DOHH2 (cell line): ENCODE measurements at regions not wholly inside any gene's neighbourhood (a gene's known extent, or its start where the extent isn't known, plus 50 kb on each side); places are given as distances from the start of the nearest gene placed in this dataset.
"Not testable (repeated sequence)": the region's sequence is repeated elsewhere in the genome, so short reads cannot be mapped to it uniquely, and the experiment has no call there.

Experiments
- H3F3A ChIP-seq: fragments of 200-600 bp; sonication (generic), shearing (Covaris generic); 2 replicates; pipeline ENCODE4 v1.6.0; 2016; ENCODE audit warnings: antibody characterized with exemption, mild to moderate bottlenecking; ENCODE audit not compliant: control insufficient read depth, insufficient read depth
- H3K27ac ChIP-seq: fragments of 200-600 bp; sonication (generic); 2 replicates; pipeline ENCODE4 v1.5.1; 2014; ENCODE audit warnings: low read depth, mild to moderate bottlenecking, low read length, moderate library complexity
- H3K27me3 ChIP-seq: fragments of 200-600 bp; sonication (generic); 2 replicates; pipeline ENCODE4 v1.6.1; 2014; ENCODE audit warnings: mild to moderate bottlenecking, low read length, mixed read lengths; ENCODE audit not compliant: control insufficient read depth
- H3K36me3 ChIP-seq: fragments of 200-600 bp; sonication (generic); 2 replicates; pipeline ENCODE4 v1.6.1; 2014; ENCODE audit warnings: mild to moderate bottlenecking, low read length, moderate library complexity, mixed read lengths; ENCODE audit not compliant: control insufficient read depth
- H3K4me1 ChIP-seq: fragments of 200-600 bp; sonication (generic); 2 replicates; pipeline ENCODE4 v1.6.1; 2014; ENCODE audit warnings: mild to moderate bottlenecking, low read length, mixed read lengths; ENCODE audit not compliant: control insufficient read depth
- H3K4me2 ChIP-seq: fragments of 200-600 bp; sonication (generic); 2 replicates; pipeline ENCODE4 v1.6.0; 2014; ENCODE audit warnings: mild to moderate bottlenecking, low read length, moderate library complexity
- H3K4me3 ChIP-seq: fragments of 200-600 bp; sonication (generic); 2 replicates; pipeline ENCODE4 v1.5.1; 2014; ENCODE audit warnings: mild to moderate bottlenecking, low read length, mixed read lengths
- H3K79me2 ChIP-seq: fragments of 200-600 bp; sonication (generic); 2 replicates; pipeline ENCODE4 v1.6.1; 2014; ENCODE audit warnings: mild to moderate bottlenecking, low read length, mixed read lengths; ENCODE audit not compliant: control insufficient read depth
- H3K9me2 ChIP-seq: fragments of 200-600 bp; sonication (generic); replicated peaks from 2 replicates; pipeline ENCODE4 v1.6.1; 2014; ENCODE audit warnings: mild to moderate bottlenecking, low read length, mixed read lengths; ENCODE audit not compliant: control insufficient read depth
- H3K9me3 ChIP-seq: fragments of 200-600 bp; sonication (generic); 2 replicates; pipeline ENCODE4 v1.6.1; 2014; ENCODE audit warnings: antibody characterized with exemption, low read length, mixed read lengths; ENCODE audit not compliant: control insufficient read depth, insufficient read depth
- H4K20me1 ChIP-seq: fragments of 200-600 bp; sonication (generic); 2 replicates; pipeline ENCODE4 v1.6.0; 2014; ENCODE audit warnings: low read depth, mild to moderate bottlenecking, antibody characterized with exemption, low read length, moderate library complexity; ENCODE audit not compliant: control insufficient read depth, insufficient read depth
- EZH2phosphoT487 ChIP-seq: fragments of 200-600 bp; sonication (generic); IDR thresholded peaks from 2 replicates; pipeline ENCODE4 v1.6.1; 2017; ENCODE audit warnings: borderline replicate concordance, mild to moderate bottlenecking, antibody characterized with exemption, low read length, moderate library complexity, mixed read lengths
- TF ChIP-seq, protein P1 (sequence below): fragments of 200-600 bp; sonication (generic); IDR thresholded peaks from one replicate; pipeline ENCODE4 v1.5.1; 2014; ENCODE audit warnings: antibody characterized with exemption, mild to moderate bottlenecking, low read depth, low read length; ENCODE audit not compliant: poor library complexity, severe bottlenecking

GRCh38 chr2:90079374-90079773 is 1387.9 kb downstream of the RPIA start:
- H3K9me3 ChIP-seq = no peaks in the 10 kb centered on the region
- H3F3A ChIP-seq = no peaks in the 10 kb centered on the region
- peaks cover 13% of the 10 kb centered on the region for H3K4me1 ChIP-seq
- TF ChIP-seq, protein P1, sequence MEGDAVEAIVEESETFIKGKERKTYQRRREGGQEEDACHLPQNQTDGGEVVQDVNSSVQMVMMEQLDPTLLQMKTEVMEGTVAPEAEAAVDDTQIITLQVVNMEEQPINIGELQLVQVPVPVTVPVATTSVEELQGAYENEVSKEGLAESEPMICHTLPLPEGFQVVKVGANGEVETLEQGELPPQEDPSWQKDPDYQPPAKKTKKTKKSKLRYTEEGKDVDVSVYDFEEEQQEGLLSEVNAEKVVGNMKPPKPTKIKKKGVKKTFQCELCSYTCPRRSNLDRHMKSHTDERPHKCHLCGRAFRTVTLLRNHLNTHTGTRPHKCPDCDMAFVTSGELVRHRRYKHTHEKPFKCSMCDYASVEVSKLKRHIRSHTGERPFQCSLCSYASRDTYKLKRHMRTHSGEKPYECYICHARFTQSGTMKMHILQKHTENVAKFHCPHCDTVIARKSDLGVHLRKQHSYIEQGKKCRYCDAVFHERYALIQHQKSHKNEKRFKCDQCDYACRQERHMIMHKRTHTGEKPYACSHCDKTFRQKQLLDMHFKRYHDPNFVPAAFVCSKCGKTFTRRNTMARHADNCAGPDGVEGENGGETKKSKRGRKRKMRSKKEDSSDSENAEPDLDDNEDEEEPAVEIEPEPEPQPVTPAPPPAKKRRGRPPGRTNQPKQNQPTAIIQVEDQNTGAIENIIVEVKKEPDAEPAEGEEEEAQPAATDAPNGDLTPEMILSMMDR = no peak
- no peak for TF ChIP-seq EZH2phosphoT487
- H3K27me3 ChIP-seq = no peaks in the 10 kb centered on the region
- no peaks in the 10 kb centered on the region for H4K20me1 ChIP-seq
- no peak overlapping the region for H3K4me3 ChIP-seq
- no peak overlapping the region for H3K4me2 ChIP-seq
- H3K9me2 ChIP-seq = no peaks in the 10 kb centered on the region
- H3K27ac ChIP-seq = no peak overlapping the region
- no peaks in the 10 kb centered on the region for H3K79me2 ChIP-seq
- H3K36me3 ChIP-seq = no peaks in the 10 kb centered on the region

- H3F3A ChIP-seq, H3K27ac ChIP-seq, H3K79me2 ChIP-seq, H3K9me2 ChIP-seq, H3K4me1 ChIP-seq, H3K9me3 ChIP-seq, H3K36me3 ChIP-seq, H3K4me2 ChIP-seq, H4K20me1 ChIP-seq, H3K4me3 ChIP-seq, H3K27me3 ChIP-seq: not testable (repeated sequence)
- TF ChIP-seq, protein P1 = peak; percentile 32
Observed at GRCh38 chr2:90087792-90088191, 1396.3 kb downstream of the RPIA start.

GRCh38 chr2:90093571-90094270 is 1402.2 kb downstream of the RPIA start:
- H3K36me3 ChIP-seq, H3K4me2 ChIP-seq, H3K9me3 ChIP-seq, H4K20me1 ChIP-seq, H3K27ac ChIP-seq, H3K27me3 ChIP-seq, H3K4me3 ChIP-seq, H3F3A ChIP-seq, H3K4me1 ChIP-seq, H3K9me2 ChIP-seq, H3K79me2 ChIP-seq: not testable (repeated sequence)

DNA sequence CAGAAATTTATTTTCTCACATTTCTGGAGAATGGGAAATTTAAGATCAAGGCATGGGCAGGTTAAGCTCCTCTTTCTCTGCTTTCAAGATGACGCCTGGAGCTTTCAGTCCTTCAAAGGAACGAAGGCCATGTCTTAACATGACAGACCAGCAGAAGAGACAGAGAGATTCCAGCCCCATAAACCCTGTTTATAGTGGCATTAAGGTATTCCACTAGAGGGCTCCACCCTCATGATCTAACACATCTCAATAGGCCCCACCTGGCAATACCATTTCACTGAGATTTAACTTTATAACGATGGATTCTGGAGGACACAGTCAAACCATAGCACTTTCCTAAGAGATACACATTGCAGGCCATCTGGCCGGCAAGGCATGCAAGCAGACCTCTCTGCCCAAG is 1406.1 kb downstream of the RPIA start:
- not testable (repeated sequence) for H3F3A ChIP-seq, H3K4me1 ChIP-seq, H3K9me3 ChIP-seq, H4K20me1 ChIP-seq, H3K9me2 ChIP-seq, H3K27ac ChIP-seq, H3K4me3 ChIP-seq, H3K4me2 ChIP-seq, H3K36me3 ChIP-seq, H3K27me3 ChIP-seq, H3K79me2 ChIP-seq

- H3K9me2 ChIP-seq, H3K36me3 ChIP-seq, H3K4me2 ChIP-seq, H3K9me3 ChIP-seq, H3K27ac ChIP-seq, H3K4me3 ChIP-seq, H3K79me2 ChIP-seq, H3K4me1 ChIP-seq, H4K20me1 ChIP-seq, H3F3A ChIP-seq, H3K27me3 ChIP-seq: not testable (repeated sequence)
Observed at GRCh38 chr2:90105142-90105541, 1413.7 kb downstream of the RPIA start.

DNA sequence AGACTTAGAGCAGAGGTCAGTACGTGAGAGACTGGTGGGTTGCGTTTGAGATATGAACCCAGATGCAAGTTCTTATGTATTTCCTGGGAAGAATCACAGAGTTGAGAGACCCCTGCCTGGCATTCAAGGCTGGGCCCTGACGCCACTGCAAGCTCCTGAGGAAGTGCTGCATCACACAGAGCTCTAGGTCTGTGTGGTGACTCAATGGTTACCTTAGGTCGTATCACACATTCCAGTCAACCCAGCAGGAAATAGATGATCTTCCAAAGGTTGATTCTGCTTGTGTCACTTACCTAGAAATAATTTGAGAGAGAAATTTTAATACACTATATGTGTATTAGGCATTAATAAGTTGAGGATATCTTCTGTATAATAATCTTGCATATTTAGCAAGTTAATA is 1431.9 kb downstream of the RPIA start:
- not testable (repeated sequence) for H3K4me3 ChIP-seq, H3K79me2 ChIP-seq, H3K36me3 ChIP-seq, H3K27ac ChIP-seq, H4K20me1 ChIP-seq, H3K4me2 ChIP-seq, H3K4me1 ChIP-seq, H3F3A ChIP-seq, H3K9me3 ChIP-seq, H3K9me2 ChIP-seq, H3K27me3 ChIP-seq

DNA sequence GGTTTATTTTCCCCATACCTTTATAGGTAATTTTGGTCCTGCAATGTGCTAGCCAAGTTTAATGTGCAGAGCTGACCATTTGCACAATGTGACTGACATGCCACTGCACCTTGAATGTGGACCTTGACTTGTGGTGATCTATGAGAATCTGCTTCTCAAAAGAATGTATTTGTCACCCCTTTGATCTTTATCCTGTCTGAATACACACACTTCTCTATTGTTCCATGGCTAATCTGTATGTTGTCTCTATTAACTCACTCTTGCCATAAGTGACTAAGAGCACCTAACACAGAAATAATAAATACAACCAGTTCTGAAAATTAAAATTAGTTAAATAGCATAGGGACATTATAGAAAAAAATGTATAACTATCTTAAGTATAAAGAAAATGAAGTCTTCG is 1447.6 kb downstream of the RPIA start:
- not testable (repeated sequence) for H3K27me3 ChIP-seq, H3K4me1 ChIP-seq, H3K4me3 ChIP-seq, H3K27ac ChIP-seq, H3K36me3 ChIP-seq, H3F3A ChIP-seq, H4K20me1 ChIP-seq, H3K79me2 ChIP-seq, H3K4me2 ChIP-seq, H3K9me2 ChIP-seq, H3K9me3 ChIP-seq
